HG03565 (cell line): ENCODE measurements at regions not wholly inside any gene's neighbourhood (a gene's known extent, or its start where the extent isn't known, plus 50 kb on each side); places are given as distances from the start of the nearest gene placed in this dataset.
"Not testable (repeated sequence)": the region's sequence is repeated elsewhere in the genome, so short reads cannot be mapped to it uniquely, and the experiment has no call there.

Experiments
- ATAC-seq: cut with Tn5 transposase; IDR thresholded peaks from one replicate; pipeline ENCODE4 v1.9.1; 2021; ENCODE audit warnings: mild to moderate bottlenecking, moderate library complexity; ENCODE audit not compliant: unreplicated experiment

DNA sequence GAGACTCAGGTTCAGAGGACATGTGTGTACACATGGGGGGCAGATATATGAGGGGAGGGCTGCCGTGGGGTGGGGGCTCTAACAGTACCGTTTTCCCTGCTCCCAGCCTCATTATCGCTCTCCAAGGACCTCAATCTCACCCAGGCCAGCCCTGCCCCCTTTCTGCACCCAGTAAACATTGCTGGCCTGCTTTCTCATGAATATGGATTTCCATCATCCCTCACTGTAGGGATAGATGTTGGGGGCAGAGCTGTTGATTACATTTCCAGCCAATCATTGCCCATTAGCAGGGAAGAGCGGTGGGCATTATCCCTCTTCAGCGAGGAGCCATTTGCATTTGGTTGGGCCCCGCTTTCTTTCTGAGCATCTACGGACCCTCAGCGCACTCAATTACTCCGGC, 273.8 kb downstream of the RPS6KC1 start:
- ATAC-seq: no peak

DNA sequence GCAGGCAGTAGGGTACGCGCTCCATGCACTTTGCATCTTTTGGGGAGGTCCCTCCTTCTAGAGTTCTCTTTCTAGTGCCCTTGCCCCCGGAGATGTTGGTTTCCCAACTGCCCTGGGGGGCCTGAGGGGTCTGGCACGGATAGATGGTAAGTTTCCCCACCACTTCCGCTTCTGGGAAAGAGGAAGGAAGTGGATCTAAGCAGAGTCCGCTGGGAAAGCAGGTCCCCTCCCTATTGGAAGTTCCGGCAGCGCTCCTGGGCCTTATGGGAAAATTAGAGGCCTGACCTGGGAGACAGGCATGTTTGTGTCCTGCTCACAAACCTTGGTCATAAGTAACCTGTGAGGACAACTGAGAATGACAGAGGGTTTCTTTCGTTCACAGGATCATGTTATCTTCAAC, 274.4 kb downstream of the RPS6KC1 start:
- ATAC-seq: no peak

DNA sequence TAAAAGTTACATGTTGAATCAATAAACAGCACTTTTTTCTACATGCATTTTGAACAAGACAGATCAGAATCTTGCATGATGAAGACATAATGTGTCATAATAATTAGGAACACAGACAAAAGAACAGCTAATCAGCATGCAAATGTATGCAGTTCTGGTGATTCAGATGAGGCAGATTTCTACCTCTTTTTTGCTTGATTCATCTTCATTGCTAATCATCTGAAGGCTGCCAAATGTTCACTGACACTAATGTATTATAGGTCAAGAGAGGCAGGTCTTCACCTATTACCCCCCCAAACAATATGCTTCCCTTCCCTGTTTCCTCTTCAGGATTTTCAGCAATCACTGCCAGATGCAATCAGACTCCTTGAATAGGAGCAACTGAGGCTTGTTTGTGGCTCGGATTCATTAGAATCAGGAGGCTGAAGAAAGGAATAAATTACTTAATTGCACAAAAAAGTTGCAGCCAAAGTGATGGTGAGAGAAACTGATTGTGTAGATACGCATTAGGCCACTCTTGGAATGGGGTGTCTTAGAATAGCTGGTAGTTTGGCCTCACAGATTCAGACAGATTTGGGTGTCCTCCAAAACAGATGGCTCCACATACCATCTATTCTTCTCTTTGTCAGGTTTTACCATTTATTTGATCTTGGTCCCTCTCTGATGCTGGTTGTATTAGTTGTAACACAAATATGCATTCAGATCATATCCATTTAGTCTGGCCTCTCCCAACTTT, 275.4 kb downstream of the RPS6KC1 start:
- ATAC-seq: no peak

DNA sequence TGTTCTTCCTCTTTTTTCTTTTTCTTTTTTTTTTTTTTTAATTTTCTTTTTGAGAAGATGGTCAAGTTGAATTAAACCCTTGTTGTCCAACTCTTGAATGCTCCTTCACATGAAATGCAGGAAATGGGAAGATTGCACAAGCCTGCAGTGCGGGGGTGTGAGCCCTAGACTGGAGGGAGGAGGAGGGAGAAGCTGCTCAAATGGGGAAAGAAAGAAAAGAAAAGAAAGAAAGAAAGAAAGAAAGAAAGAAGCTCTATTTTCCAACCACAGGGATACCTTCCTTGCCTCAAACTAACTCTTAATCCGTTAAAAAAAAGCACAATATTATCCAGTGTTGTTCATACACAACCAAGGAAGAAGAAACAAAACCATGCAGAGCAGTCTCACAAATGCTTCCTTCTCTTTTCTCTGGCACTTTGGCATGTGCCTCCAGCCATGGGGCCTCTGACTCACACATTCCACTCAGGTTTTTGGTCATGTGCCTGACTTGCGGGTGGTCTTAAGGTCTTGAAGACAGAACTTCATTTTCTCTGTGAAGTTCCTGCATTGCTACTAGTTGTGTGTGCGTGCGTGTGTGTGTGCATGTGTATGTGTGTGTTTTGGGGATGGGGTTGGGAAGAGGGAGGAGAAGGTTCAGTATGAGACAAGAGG, 276.1 kb downstream of the RPS6KC1 start:
- no peak for ATAC-seq

DNA sequence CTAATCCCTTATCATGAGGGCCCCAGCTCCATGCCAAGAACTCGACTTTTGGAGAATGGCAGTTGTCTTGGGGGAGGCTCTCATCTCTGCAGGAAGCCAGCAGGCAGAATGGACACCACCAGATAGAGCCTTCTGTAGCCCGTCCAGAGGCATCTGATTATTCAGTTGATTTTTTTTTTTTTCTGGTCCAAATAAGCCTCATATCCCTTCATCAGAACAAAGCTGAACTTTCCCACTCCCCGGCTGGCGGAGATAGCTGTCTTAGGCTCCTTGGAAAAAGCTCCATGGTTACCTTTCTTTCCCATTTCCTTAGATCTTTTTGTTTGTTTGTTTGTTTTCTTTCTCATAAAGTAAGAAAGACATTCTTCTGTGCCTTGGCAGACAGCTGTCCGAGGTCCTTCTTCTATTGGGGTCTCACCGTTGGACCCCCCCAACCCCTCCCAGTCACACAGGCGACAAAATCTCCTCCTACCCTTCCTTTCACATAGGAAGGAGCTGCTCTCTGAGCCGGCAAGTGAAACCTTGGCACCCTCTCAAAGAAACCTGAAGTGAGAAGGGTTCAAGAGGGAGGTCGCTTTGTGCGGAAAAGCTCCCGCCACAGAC, 278.5 kb downstream of the RPS6KC1 start:
- ATAC-seq: no peak

DNA sequence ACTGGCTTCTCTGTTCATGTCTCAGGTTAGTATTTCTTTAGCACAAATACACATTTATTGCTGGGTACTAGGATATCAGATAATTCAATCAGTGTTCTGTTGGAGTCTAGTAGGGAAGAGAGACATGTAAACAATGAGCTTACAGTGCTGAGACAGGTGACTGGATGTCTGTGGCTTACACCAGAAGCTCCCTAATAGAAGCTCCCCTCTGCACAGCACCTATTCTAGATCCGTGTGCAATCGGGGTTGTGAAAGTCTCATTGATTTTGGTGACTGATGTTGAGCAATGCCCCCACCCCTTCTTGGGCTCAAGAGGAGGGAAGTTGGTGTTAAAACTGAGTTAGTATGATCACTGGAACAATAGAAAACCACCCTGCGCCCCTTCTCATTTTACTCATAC, 279.2 kb downstream of the RPS6KC1 start:
- ATAC-seq: no peak

DNA sequence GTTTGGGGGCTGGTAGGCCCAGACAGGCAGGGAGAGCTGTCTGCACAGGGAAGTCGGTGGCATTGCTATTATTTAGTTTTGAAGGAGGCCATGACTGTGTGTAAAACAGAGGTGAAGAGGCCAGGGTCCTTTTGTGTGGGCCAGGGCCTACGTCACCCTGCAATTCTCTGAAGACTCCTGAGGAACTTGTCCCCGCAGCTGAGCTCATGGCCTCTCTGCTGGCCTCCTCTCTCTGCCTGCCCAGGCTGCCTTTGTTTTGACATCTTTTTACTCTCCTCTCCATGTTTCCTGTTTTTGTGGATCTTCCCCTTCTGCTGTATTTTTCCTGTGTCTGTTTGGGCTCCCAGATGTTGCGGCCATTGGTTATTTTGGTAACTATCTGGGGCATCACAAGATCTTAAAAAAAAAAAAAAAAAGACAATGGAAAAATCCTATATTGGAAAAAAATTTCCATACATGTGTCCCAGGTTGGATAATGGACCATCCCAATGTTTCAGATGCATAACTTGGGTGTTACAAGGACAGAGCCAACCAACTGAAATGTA, 280.7 kb downstream of the RPS6KC1 start:
- no peak for ATAC-seq

DNA sequence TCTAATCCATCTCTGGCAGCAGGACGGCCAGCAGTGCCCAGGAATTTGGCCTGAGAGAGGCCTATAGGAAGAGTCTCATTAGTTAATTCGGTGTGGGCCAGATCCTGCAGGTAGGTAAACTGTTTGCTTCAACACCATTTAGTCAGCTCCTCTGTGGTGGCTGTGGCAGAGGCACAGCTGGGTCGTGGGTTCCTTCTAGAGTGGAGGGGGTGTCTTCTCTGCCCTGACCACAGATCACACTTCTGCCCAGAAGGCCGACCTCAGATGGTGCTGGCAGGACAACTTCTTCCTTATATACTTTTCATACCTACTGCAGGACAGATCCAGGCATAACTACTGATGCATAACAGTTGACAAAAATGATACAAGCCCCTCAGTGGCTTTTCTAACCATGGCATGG, 281.4 kb downstream of the RPS6KC1 start:
- ATAC-seq: no peak

DNA sequence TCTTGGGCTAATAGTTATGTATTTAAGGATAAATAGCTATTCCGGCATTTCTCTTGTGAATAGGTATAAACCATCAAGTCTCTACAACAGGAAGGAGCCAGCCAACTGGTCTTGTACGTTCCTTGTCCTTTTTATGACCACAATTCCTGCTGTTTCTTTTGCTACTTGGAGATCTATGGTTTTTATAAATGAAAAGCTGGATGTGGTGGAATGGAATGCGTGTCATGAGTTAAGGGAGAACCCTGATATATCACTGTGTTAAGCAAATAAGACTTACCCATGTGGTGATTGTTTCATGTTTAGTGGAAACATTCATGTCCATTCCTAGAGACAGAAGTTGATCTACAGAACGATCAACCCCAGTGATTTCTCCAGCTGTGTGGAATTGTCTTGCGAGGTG, 282.1 kb downstream of the RPS6KC1 start:
- ATAC-seq: no peak

DNA sequence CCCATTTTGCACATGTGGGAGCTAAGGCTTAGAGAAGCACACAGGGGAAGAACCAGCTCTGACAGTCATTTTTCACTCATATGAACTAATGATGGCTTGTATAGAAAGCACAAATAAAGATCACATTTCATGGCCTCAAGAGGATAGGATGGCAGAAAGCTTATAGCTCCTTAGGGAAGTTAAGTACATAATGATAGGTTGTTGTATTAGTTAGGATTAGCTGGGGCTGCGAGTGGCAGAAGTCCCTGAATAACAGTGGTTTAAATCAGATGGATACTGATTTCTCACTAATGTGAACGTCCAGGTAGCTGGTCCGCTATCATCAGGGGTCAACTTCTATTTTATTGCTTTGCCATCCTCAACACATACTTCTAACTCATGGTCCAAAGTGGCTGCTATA, 284.0 kb downstream of the RPS6KC1 start:
- no peak for ATAC-seq

DNA sequence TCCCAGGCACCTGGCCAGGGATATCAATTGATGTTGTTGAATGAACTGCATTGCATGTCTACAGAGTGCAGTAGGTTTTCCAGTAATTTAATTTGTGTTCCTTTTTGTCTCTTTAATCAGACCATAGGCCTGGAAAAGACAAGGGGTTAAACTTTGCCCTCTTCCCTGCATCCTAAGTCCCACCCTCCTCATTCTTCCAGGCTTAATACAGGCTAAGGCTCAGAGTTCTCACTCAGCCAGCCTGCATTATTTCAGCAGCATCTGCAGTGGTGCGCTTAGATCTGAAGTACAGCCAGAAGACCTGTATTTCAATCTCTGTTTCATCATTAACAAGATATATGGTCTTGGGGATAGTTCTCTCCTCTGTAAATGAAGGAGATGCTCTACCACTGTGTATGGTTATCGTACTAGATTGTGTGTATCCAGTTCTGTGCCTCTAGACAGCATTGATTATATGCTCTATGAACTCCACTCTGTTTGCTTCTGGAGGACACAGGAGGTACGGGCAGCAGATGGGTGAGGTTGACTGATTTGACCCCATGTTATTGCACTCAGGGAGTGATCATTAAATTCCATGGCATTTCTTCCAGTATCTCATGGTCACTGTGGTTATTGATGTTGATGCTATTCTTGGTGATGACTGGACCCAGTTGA, 286.1 kb downstream of the RPS6KC1 start:
- no peak for ATAC-seq

DNA sequence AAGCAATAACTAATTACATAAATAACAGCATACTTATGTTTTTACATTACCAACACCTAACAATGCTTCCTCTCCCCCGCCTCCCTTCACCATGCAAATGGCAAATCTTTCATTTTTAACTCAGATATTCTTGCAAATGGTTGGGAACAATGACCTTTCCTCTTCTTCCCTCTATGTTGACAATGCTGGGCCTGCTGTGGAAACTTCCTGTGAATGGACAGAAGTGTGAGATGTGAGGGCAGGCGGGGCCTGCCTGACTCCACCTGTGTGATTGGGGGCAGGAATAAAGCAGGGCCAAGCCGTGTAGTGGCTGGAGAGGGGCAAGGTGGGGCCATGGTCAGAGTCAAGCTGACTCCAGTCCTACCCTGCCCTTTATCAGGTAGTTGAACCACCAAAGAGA, 289.6 kb downstream of the RPS6KC1 start:
- ATAC-seq: no peak

DNA sequence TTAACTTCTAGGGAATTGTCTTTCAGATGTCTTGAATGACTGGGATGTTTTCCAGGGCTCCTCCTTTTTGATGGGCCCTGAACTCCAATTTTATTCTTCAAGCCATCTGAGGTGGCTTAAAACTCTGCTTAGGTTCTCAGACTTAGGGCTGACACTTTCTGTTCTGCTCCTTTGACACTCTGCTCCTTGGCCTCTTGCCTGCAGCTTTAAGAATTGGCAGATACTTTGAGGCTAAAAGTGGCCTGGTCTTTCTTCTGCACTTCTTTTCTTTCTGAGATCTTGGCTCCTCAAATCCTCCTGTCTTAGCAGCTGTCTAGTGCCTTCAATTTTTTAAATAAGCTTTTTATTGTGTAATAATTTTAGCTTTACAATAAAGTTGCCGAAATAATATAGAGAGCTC, 294.6 kb downstream of the RPS6KC1 start:
- no peak for ATAC-seq

DNA sequence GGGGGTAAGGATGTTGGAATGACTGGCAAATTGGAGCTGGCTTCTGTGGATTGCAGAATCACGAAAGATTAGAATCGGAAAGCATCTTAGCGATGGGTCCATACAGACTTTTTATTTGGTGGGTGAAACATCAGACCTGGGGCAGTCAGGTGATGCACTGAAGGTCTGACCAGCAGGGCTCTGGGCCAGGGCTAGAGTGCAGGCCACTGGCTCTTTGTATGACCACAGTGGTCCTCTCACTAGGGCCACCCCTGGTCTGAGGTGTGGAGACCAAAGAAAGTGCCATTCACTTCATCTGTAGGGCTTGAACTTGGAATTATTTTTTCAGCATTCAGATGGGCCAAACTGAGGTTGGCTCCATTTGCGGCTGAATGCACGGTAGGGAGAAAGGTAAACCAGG, 306.4 kb downstream of the RPS6KC1 start:
- no peak for ATAC-seq

DNA sequence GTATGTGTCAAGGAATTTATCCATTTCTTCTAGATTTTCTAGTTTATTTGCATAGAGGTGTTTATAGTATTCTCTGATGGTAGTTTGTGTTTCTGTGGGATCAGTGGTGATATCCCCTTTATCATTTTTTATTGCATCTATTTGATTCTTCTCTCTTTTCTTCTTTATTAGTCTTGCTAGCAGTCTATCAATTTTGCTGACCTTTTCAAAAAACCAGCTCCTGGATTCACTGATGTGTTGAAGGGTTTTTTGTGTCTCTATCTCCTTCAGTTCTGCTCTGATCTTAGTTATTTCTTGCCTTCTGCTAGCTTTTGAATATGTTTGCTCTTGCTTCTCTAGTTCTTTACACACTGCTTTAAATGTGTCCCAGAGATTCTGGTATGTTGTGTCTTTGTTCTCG, 307.3 kb downstream of the RPS6KC1 start:
- not testable (repeated sequence) for ATAC-seq

DNA sequence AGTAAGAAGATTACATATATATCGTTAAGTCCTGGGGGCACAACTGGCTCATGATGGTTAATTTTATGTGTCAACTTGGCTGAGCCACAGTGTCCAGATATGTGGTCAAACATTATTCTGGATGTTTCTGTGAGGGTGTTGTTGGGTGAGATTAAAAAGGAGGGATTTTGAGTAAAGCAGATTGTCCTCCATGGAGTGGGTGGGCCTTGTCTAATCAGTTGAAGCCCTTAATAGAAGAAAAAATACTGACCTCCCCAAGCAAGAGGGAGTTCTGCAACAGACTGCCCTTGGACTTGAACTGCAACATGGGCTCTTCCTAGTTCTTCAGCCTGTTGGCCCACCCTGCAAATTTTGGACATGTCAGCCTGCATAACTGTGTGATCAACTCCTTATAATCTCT, 311.6 kb downstream of the RPS6KC1 start:
- ATAC-seq: no peak

DNA sequence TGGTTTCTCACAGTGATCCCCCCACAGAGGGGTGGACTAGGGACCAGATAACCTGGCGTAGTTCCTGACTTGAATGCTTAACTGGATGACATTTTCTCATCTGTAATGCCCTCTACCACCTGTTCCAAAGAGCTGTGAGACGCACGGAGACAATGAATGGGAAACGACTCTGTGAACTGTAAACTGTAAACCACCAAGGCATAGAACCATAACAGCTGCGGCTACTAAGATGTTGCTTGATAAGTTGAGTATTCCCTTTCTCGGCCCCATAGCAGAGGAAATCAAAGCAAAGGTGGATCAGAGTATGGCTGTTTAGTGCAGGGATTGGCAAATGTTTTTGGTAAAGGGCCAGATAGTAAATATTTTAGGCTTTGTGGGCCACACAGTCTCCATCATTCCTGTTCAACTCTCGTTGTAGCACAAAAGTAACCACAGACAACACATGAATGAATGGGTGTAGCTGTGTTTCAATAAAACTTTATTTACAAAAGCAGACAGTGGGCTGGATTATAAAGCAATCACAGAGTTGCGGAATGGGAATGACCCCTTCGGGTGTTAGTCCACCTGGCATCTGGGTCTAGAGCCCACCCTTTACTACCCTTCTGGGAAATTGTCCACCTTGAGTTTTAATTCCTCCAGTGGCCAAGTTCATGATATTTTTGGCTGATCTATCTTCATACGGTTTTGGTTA, 315.2 kb downstream of the RPS6KC1 start:
- ATAC-seq: no peak

DNA sequence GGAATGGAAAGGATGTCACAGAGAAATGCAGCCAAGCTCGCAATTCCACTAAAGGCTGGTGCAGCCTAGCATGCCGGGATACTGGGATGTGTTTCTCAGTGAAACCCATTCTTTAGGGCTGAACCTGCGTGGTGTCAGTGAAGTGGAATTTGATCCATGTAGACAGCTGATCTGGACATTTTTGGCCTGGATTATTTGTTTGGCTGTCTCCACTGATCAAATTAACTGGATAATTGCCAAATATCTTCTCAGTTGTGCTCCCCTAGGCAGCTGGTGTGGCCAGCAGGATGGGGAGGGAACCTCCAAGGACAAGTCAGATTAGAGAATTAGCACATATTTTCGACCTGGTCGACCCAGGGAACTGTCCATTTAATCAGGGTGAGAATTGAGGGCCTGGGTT, 318.4 kb downstream of the RPS6KC1 start:
- ATAC-seq: no peak

DNA sequence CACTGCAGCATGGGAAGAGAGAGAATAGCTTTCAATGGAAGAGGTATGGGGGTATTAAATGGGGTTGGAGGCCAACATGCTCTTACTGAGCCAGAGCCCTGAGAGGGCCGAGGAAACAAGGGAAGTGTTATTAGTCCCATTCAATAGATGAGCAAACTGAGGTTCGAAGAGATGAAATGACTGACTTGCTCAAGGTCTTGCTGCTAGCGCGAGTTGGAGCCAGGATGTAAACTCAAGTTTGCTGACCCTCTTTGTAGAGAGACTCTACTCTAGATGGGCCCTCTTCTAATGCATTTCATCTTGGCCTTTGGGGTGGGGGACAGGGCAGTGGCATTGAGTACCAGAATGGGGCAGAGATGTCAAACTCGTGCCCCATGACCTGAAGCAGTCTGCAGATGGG, 319.5 kb downstream of the RPS6KC1 start:
- ATAC-seq: no peak

DNA sequence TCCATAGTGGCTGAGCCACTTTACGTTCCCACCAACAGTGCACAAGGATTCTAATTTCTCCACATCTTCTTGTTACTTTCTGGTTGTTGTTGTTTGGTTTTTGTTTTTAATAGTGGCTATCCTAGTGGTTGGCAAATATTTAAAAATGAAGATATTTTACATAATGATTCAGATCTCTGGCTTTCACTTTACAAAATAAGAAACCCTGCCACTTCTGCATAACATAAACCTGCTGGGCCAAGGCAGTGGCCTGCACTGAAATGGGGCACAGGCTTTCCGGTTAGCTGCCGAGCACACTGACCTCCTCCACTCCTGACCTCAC, 320.4 kb downstream of the RPS6KC1 start:
- no peak for ATAC-seq
